Peyer's patch (tissue), 4 donors: ENCODE measurements at regions not wholly inside any gene's neighbourhood (a gene's known extent, or its start where the extent isn't known, plus 50 kb on each side); places are given as distances from the start of the nearest gene placed in this dataset.
"Not testable (repeated sequence)": the region's sequence is repeated elsewhere in the genome, so short reads cannot be mapped to it uniquely, and the experiment has no call there.

Experiments
- DNase-seq, 3 donors: peaks; one replicate each; pipeline ENCODE4 v3.0.0-alpha.2; 2017 to 2019
- H3K27ac ChIP-seq, 4 donors: fragments of 200-600 bp; sonication (generic); one replicate each; pipeline ENCODE4 v1.5.1; 2016 to 2019
- H3K27me3 ChIP-seq, 2 donors: fragments of 200-600 bp; sonication (generic); one replicate each; pipeline ENCODE4 v1.5.1; 2019
- H3K36me3 ChIP-seq, 3 donors: fragments of 200-600 bp; sonication (generic); one replicate each; pipeline ENCODE4 v1.5.1; 2016 to 2019
- H3K4me1 ChIP-seq, 4 donors: fragments of 200-600 bp; sonication (generic); one replicate each; pipeline ENCODE4 v1.5.1; 2016 to 2019
- H3K4me3 ChIP-seq, 4 donors: fragments of 200-600 bp; sonication (generic); 1 replicate in 3 of 4; 2 replicates in 1 of 4; pipeline ENCODE4 v1.5.1; 2016 to 2019; ENCODE audit warnings: mild to moderate bottlenecking in 1 of 4
- H3K9me3 ChIP-seq, 4 donors: fragments of 200-600 bp; sonication (generic); one replicate each; pipeline ENCODE4 v1.5.1; 2016 to 2019; ENCODE audit warnings: mild to moderate bottlenecking in 1 of 4
- POLR2A ChIP-seq, 2 donors: fragments of 450-650 bp; IDR thresholded peaks; one replicate each; pipeline ENCODE4 v1.5.1; 2017; ENCODE audit warnings: antibody characterized with exemption in 2 of 2, mild to moderate bottlenecking in 2 of 2, moderate library complexity in 2 of 2
- TF ChIP-seq, protein P1 (sequence below), 6 experiments: fragments of 450-650 bp in 4 of 6; fragments of 200-600 bp in 2 of 6; sonication (generic) in 1 of 6; IDR thresholded peaks; one replicate each; pipeline ENCODE4 v1.5.1; 2017 to 2019; ENCODE audit warnings: antibody characterized with exemption in 6 of 6, mild to moderate bottlenecking in 3 of 6, moderate library complexity in 1 of 6

GRCh38 chr10:44573821-44574220, 188.9 kb upstream of the CXCL12 start:
- H3K27ac ChIP-seq, result no peak overlapping the region
- no peaks in the 10 kb centered on the region for H3K9me3 ChIP-seq
- H3K4me1 ChIP-seq, result no peaks in the 10 kb centered on the region
- H3K36me3 ChIP-seq, result no peaks in the 10 kb centered on the region
- TF ChIP-seq, protein P1, sequence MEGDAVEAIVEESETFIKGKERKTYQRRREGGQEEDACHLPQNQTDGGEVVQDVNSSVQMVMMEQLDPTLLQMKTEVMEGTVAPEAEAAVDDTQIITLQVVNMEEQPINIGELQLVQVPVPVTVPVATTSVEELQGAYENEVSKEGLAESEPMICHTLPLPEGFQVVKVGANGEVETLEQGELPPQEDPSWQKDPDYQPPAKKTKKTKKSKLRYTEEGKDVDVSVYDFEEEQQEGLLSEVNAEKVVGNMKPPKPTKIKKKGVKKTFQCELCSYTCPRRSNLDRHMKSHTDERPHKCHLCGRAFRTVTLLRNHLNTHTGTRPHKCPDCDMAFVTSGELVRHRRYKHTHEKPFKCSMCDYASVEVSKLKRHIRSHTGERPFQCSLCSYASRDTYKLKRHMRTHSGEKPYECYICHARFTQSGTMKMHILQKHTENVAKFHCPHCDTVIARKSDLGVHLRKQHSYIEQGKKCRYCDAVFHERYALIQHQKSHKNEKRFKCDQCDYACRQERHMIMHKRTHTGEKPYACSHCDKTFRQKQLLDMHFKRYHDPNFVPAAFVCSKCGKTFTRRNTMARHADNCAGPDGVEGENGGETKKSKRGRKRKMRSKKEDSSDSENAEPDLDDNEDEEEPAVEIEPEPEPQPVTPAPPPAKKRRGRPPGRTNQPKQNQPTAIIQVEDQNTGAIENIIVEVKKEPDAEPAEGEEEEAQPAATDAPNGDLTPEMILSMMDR (IDR thresholded peaks at IDR 0.05), result no peak
- TF ChIP-seq POLR2A (IDR thresholded peaks at IDR 0.05), result no peak
- no peak for DNase-seq
- no peaks in the 10 kb centered on the region for H3K27me3 ChIP-seq
- no peak overlapping the region for H3K4me3 ChIP-seq

GRCh38 chr10:44574596-44575480, 189.9 kb upstream of the CXCL12 start:
- H3K27me3 ChIP-seq, result no peaks in the 10 kb centered on the region
- H3K36me3 ChIP-seq, result no peaks in the 10 kb centered on the region
- H3K9me3 ChIP-seq, result no peaks in the 10 kb centered on the region
- H3K4me3 ChIP-seq, result no peak overlapping the region
- TF ChIP-seq, protein P1 (IDR thresholded peaks at IDR 0.05), result no peak
- TF ChIP-seq POLR2A (IDR thresholded peaks at IDR 0.05), result no peak
- H3K4me1 ChIP-seq, result no peaks in the 10 kb centered on the region
- no peak for DNase-seq
- H3K27ac ChIP-seq, result no peak overlapping the region

- Histone ChIP-seq H3K36me3 (no peaks in the 10 kb centered on the region), H3K27me3 (no peaks in the 10 kb centered on the region), H3K4me3 (no peak overlapping the region), H3K27ac (no peak overlapping the region), H3K9me3 (no peaks in the 10 kb centered on the region), H3K4me1 (no peaks in the 10 kb centered on the region)
- TF ChIP-seq, protein P1 (IDR thresholded peaks at IDR 0.05), result no peak
- TF ChIP-seq POLR2A (IDR thresholded peaks at IDR 0.05), result no peak
- no peak for DNase-seq
Observed at GRCh38 chr10:44575601-44576380, 190.9 kb upstream of the CXCL12 start.

GRCh38 chr10:44576702-44577191, 191.8 kb upstream of the CXCL12 start:
- Histone ChIP-seq H3K4me1 (no peaks in the 10 kb centered on the region), H3K4me3 (no peak overlapping the region), H3K27ac (peak overlapping the region in 1 of 4 donors; percentile 22), H3K27me3 (no peaks in the 10 kb centered on the region), H3K36me3 (no peaks in the 10 kb centered on the region), H3K9me3 (no peaks in the 10 kb centered on the region)
- TF ChIP-seq, protein P1 (IDR thresholded peaks at IDR 0.05), result no peak
- no peak for TF ChIP-seq POLR2A (IDR thresholded peaks at IDR 0.05)
- DNase-seq, result no peak

DNA sequence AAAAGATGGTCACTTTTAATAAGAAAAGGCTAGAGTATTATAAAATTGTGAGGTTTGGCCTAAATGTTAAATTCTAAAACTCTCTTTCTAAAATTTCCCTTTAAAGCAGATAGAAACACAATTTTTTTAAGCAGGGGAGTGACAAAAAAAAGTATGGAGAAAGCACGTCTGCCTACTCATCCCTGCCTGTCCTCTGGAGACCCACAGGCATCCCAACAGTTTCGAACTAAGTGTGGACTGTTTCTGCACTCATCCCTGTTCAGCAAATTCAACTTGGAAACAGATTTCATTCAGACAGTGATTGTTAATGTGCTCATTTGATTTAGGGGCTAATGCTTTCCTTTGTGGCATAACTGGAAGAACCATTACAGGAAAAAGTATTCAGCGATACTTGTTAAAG, 192.6 kb upstream of the CXCL12 start:
- peak overlapping the region in 1 of 4 donors; percentile 22 for H3K27ac ChIP-seq
- no peaks in the 10 kb centered on the region for H3K4me1 ChIP-seq
- no peaks in the 10 kb centered on the region for H3K27me3 ChIP-seq
- no peaks in the 10 kb centered on the region for H3K9me3 ChIP-seq
- no peaks in the 10 kb centered on the region for H3K36me3 ChIP-seq
- no peak overlapping the region for H3K4me3 ChIP-seq
- DNase-seq, result no peak
- no peak for TF ChIP-seq POLR2A (IDR thresholded peaks at IDR 0.05)

GRCh38 chr10:44578271-44578670, 193.4 kb upstream of the CXCL12 start:
- Histone ChIP-seq H3K36me3 (no peaks in the 10 kb centered on the region), H3K27me3 (no peaks in the 10 kb centered on the region), H3K4me1 (no peaks in the 10 kb centered on the region), H3K4me3 (no peak overlapping the region), H3K9me3 (no peaks in the 10 kb centered on the region), H3K27ac (no peak overlapping the region)
- DNase-seq, result no peak
- TF ChIP-seq POLR2A (IDR thresholded peaks at IDR 0.05), result no peak
- TF ChIP-seq, protein P1 (IDR thresholded peaks at IDR 0.05), result no peak

- not testable (repeated sequence) for H3K4me1 ChIP-seq, H3K9me3 ChIP-seq, H3K4me3 ChIP-seq, H3K27me3 ChIP-seq, H3K36me3 ChIP-seq, DNase-seq, H3K27ac ChIP-seq
Observed at GRCh38 chr10:44578963-44579362, 194.1 kb upstream of the CXCL12 start.
